ENCODE measurements at regions not wholly inside any gene's neighbourhood (a gene's known extent, or its start where the extent isn't known, plus 50 kb on each side); places are given as distances from the start of the nearest gene placed in this dataset.

- H3K27ac ChIP-seq, result no peak overlapping the region
- TF ChIP-seq CTCF (conservative IDR thresholded peaks at IDR 0.05), result no peak
These were observed 173.1 kb upstream of the TNRC6C start for GRCh38 chr17:77785312-77785905.

GRCh38 chr17:77786090-77786489, 172.4 kb upstream of the TNRC6C start:
- H3K27ac ChIP-seq, result no peak overlapping the region

GRCh38 chr17:77786740-77787505, 171.6 kb upstream of the TNRC6C start:
- TF ChIP-seq CTCF (conservative IDR thresholded peaks at IDR 0.05), result no peak
- no peak overlapping the region for H3K27ac ChIP-seq

More at GRCh38 chr17:77786090-77786489, 172.4 kb upstream of the TNRC6C start:
- TF ChIP-seq CTCF (conservative IDR thresholded peaks at IDR 0.05), result no peak

- no peak overlapping the region for H3K27ac ChIP-seq
- TF ChIP-seq CTCF (conservative IDR thresholded peaks at IDR 0.05), result no peak
These were observed 168.2 kb upstream of the TNRC6C start for GRCh38 chr17:77790143-77790829.

- H3K27ac ChIP-seq, result no peak overlapping the region
These were observed 165.9 kb upstream of the TNRC6C start for GRCh38 chr17:77792626-77793025.

GRCh38 chr17:77793146-77793970, 165.1 kb upstream of the TNRC6C start:
- no peak for TF ChIP-seq CTCF (conservative IDR thresholded peaks at IDR 0.05)
- no peak overlapping the region for H3K27ac ChIP-seq

More at GRCh38 chr17:77792626-77793025, 165.9 kb upstream of the TNRC6C start:
- no peak for TF ChIP-seq CTCF (conservative IDR thresholded peaks at IDR 0.05)

GRCh38 chr17:77793971-77794235, 164.6 kb upstream of the TNRC6C start:
- H3K27ac ChIP-seq, result no peak overlapping the region
- TF ChIP-seq CTCF (conservative IDR thresholded peaks at IDR 0.05), result no peak

Measured in VCaP (cell line).